T1000 (cell line): ENCODE measurements at regions not wholly inside any gene's neighbourhood (a gene's known extent, or its start where the extent isn't known, plus 50 kb on each side); places are given as distances from the start of the nearest gene placed in this dataset.

Experiments
- DNase-seq: peaks from one replicate; lab custom pipeline; 2025; ENCODE audit warnings: mixed read lengths; lab: John Stamatoyannopoulos, UW

DNA sequence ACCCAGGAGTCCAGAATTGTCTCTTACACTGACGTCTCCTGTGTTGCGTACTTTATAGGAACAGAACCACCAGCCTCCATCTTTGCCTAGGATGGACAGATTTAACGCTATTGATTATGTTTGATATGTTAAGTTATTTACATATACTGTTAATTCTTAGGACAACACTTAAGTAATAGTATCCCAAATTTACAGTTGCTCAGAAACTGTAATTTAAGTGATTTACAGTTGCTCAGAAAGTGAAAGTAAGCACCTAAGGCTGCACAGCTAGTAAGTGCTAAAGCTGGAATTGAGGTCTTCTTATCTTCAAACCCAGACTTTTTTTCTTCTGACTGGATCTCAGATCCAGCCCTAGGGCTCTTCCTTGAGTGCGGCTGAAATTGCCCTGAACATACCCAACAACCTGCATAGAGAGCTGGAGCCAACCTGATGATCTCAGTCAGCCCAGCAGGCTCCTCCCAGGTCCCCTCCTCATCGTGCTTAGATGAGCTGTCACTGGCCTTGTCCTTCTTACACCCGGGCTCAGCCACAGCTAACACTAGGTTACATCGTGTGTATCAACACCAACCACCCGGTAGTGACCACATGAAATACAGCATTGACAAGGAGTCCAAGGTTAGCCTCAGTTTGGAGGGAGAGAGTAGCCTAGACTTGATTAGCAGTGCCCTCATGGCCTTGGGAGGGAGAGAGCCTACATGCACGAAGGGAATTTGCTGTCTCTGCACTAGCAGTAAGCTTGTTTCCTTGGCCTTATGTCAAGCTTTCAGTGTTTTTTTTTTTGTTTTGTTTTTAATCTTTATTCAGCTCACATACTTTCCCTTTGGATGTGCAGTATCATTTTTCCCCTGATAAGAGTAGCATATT is 111.1 kb upstream of the ARHGAP5 start:
- no peak for DNase-seq

DNA sequence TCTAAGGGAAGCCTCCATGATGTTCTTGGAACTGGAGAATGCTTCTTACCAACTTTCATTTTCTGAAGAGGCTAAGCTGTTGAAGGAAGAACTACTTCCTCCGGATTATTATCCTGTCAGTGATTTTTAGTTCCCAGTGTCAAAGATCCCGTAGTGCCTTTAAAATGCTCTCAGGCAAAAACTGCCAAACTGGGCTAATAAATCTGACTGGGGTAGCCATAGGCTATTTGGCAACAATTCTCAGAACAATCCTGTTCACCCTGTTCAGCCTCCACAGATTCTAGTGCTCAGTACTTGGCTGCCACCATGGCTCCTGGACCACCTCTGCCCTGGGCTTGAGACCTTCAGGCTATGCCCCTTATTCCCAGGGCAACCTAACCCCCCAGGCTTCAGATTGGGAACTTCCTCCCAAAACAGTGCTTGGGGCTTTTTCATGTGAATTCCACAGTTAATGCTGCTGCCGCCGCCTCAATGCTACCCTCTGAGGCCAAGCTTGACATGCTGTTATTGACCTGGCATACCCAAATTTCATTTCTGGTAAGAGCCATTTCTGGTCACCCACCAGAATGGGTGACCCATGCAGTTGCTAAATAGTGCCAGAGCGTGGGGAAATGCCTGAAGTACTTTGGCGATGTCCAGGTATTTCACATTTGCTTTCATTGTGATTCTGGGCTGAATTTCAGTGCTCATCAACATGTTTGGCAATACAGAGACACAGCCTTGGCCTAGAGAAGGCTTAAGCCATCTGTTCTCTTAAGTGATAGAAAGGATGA is 110.0 kb upstream of the ARHGAP5 start:
- DNase-seq = no peak

DNA sequence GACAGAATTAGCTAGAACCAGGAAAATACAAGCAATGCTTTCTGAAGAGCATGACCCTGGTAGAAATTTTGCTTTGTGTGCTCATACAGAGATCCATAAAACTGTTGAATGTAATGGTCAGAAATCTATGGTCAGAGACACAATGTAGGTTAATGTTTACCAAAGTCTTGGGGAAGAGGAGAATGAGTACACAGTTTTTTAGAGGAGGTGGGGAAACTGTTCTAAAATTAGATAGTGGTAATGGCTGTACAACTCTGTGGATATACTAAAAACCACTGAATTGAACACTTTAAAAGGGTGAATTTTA is 109.5 kb upstream of the ARHGAP5 start:
- no peak for DNase-seq

DNA sequence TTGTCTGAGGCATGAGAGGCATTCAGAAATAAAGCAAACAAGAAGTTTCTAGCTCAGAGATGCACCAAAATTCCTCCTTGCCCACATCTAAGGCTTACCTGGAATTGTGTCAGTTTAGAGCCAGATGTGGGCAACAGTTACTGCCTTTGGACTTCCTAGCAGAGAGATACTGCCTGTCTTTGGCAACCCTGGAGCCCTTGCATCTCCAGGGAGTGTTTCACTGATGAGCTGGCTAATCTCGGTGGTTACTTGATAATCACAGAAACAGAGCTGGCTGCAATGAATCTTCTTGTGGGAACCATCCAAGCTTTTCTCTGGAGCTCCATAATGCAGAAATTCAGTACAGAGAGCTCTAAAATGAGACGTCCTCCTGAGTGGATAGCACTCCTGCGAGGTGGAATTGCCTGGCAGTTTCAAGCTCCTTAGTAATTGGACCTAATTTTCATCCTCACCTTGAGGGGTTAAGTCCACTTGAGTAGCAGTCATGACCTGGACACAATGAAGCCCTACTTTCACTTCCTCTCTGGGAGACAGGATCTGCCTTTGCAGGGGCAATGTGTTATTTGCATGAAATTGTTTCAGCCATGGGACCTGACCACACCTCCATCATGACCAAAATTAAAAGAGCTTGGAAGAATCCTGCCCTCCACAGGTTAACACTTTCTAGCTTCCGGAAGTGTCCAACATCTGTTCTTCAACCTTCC is 108.8 kb upstream of the ARHGAP5 start:
- DNase-seq = no peak

DNA sequence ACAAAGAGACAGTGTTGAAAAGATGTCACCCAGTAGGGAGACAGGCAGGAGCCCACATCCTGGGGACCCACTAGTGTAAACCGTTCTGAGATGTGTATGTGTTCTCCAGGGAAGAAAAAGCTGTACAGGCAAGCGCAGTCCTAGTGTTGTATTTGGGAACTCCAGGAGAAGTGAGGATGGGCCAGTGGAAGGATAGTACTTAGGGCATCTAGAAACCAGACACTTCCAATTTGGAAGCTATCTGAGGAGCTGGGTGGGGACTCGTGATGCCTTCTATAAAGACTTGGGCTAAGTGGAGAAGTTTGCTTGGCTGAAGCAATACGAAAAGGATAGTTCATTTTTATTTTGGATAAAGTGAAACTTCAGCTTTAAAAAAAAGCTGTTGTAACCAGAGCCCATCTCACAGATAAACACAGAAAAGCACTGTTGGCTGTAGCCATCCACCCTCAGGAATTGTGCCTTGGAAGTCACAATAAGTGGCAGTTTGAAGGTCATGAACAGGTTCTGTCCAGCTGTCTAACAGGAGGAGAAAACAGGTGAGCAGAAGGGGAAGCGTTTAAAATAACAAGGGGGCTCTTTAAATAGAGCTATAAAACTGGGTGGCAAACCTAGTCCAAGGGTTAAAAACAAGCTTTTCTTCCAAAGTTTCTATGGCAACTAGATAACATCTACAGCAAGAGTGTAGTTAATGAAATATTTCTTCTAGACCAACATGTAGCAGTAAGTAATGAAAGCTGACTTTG is 108.0 kb upstream of the ARHGAP5 start:
- no peak for DNase-seq

DNA sequence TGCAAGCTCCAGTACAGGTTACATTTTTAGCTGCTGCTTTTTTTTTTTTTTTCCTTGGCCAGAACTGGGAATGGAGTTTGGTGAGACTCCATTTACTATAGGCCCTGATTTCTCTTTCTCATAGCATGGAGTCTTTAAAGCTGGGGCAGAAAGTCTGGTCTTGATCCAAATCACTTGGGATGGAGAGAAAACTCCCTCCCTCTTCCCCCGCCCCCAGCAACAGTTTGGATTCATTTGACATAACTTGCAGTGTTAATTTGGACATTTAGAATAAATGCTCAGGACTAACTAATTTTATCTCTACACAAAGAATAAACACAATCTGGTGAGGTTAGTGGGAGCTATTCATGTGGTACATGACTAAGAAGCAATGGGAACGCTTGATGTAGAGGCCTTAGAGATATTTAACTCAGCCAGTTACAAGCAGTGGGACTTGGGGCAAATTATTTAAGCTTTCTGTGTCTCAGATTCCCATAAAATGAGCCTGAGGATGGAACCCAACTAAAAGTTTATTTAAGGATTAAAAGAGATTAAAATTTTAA is 107.3 kb upstream of the ARHGAP5 start:
- DNase-seq = no peak

DNA sequence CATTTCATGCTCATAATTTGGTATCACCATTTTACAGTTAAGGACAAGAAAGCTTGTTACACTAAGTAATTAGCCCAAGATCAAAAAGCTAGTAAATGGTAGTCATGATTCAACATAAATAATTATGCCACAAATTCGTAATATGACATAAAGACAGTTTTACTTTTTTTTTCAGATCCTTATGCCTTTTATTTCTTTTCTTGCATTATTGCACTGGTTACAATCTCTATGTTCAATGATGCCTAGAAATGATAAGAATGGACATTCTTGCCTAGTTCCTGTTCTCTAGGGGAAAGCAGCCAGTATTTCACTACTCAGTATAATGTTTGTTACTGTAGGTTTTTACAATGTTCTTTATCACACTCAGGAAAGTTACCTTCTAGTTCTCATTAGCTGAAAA is 106.4 kb upstream of the ARHGAP5 start:
- DNase-seq = no peak

DNA sequence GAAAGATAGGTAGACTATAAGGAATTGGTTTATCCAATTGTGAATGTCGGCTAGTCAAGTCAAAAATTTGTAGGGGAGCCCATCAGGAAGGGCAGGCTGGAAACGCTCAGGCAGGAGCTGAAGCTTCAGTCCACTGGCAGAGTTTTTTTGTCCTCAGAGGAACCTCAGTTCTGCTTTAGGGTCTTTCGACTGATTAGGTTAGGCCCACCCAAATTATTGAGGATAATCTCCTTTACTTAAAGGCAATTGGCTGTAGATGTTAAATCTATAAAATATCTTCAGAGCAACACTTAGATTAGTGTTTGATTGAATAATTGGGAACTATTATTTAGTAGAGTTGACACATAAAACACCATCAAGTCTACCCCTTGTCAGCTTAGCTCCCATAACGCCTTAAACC is 105.5 kb upstream of the ARHGAP5 start:
- no peak for DNase-seq

DNA sequence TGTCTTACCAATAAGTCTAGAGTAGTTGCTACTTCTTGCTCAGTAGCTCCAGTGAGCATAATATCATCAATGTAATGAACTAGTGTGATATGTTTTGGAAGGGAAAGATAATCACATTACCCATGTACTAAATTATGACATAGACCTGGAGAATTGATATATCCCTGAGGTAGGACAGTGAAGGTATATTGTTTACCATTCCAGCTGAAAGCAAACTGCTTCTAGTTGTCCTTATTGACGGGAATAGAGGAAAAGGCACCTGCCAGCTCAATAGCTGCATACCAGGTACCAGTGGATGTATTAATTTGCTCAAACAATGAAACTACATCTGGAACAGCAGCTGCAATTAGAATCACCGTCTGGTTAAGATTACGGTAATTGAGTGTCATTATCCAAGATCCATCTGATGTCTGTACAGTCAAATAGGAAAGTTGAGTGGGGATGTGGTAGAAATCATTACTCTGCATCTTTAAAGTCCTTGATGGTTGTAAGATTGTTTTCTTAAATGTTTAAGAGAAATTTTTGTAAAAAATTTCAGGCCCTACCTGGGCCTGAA is 100.0 kb upstream of the ARHGAP5 start:
- no peak for DNase-seq

DNA sequence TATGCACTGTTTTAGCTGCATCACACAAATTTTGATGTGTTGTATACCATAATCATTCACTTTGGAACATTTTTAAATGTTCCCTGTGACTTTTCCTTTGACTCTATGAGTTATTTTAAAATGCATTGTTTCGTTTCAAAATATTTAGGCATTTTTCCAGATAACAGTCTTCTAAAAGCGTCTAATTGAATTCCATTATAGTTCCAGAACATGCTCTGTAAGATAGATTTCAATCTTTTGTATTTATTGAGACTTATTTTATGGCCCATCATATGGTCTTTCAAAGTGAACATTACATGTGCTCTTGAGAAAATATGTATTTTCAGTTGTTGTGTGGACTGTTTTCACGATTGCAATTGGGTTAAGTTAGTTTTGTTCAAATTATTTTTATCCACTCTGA is 98.7 kb upstream of the ARHGAP5 start:
- DNase-seq = no peak

DNA sequence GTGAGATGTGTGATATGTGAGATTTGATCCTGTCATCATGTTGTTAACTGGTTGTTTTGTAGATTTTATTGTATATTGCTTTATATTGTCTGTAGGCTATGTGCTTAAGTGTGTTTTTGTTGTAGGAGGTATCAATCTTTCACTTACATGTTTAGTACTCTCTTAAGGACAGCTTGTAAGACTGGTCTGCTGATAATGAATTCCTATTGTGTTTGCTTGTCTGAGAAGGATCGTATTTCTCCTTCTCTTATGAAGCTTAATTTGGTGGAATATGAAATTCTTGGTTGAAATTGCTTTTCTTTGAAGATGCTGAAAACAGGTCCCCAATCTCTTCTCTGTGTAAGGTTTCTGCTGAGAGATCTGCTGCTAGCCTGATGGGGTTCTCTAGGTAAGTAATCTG is 94.5 kb upstream of the ARHGAP5 start:
- DNase-seq = no peak

DNA sequence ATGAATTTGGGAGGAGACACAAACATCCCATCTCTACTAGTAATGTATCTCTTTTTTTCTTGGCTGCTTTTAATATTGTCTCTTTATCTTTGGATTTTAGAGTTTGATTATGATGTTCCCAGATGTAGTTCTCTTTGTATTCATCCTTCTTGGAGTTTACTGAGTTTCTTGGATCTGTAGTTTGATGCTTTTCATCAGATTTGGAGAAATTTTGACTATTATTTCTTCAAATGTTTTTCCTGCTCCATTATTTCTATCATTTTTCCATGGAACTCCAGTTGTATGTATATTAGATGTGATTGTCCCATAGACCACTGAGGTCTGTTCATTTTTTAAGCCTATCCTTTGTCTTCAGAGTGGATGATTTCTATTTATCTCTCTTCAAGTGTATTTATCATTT is 90.7 kb upstream of the ARHGAP5 start:
- no peak for DNase-seq

DNA sequence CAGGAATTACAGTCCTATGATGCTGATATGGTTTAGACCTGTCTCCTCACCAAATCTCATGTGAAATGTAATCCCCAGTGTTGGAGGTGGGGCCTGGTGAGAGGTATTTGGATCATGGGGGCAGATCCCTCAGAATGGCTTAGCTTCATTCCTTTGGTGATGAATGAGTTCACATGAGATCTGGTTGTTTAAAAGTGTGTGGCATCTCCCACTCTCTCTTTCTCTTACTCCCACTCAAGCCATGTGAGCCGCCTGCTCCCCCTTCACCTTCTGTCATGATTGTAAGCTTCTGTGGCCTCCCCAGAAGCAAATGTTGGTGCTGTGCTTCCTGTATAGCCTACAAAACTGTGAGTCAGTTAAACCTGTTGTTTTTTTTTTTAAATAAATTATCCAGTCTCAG is 89.4 kb upstream of the ARHGAP5 start:
- no peak for DNase-seq

DNA sequence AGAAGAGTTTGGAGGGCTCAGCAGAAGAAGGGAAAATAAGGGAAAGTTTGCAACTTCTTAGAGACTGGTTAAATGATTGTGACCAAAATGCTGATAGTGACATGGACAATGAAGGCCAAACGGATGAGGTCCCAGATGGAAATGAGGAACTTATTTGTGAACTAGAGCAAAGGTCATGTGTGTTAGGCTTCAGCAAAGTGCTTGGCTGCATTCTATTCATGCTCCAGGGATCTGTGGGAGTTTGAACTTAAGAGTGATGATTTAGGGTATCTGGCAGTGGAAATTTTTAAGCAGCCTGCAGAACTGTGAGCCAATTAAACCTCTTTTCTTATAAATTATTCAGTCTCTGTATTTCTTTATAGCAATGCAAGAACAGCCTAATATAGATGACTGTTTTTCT is 88.9 kb upstream of the ARHGAP5 start:
- DNase-seq = no peak

DNA sequence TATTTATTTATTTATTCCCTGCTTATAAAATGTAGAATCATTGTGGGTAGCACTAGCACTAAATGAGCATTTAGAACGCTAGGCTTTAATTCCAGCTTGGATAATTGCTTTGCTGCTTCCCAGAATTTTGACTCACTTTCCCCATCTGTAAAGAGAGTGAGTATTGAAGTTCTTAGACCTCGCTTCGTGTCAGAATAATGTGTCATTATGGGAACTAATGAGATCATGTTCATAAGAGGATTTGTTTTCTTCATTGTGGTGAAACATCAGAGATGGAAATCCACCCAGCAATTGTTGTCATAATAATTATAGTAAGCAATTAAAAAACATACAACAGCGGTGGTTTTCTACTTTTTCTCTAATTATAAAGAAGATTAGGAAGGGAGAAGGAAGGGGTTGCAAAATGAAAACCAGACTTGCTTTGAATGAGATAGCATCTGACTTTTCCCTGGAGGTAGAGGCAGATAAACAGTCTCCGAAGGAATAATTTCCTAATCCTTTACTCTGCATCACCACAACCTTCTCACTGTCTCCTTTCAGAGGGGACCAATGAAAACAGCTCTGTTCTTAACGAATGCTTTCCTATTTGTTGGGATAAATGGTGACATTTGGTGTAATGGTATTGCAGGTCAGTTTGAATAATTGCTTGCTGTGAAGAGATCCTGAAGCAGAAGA is 86.8 kb upstream of the ARHGAP5 start:
- DNase-seq = no peak

DNA sequence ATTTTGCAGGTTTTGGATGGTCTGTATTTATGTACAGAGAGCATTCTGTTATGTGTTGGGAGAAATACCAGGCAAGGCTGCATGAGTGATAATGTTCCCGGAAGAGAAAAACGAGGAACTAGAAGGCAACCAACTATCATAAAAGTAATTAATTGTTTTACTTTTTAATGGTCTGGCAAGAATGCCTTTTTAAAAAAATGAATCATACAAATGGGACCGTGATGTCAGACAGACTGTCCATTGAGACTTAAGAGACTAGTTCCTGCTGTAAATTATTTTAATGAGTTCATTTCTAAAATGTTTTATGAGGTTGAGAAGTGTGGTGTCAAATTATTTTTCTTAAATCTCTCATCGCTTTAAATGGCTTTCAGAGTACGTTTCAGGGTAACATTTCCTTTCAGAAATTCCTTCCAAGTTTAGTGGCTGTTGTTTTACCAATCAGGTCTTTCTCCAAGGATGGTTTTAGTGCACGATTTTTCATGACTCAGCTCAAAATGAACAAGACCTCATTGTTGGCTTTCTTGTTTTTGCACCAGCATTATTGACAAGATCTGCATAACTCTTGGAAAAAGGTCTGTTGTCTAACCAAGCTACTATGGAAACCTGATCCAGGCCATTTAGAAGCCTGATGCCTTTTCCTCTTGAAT is 86.1 kb upstream of the ARHGAP5 start:
- no peak for DNase-seq

DNA sequence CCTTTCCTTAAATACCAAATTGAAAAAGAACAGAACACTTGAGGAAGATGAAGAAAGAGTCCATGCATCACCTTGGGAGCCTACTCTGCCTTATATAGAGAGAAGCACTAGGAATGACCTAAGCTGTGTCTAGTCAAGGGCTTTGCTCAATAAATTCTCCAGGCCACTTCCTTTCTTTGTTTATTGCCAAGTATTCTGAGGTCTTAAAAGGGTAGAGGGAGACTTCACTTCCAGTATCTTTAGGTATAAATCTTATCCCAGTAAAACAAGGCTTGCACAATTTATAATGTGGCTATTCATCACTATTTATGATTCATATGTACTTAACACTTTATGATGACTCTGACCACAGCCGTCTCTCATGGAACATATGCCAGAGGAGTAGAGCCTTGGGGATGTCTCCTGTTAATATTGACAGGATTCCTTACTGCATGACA is 85.1 kb upstream of the ARHGAP5 start:
- no peak for DNase-seq

DNA sequence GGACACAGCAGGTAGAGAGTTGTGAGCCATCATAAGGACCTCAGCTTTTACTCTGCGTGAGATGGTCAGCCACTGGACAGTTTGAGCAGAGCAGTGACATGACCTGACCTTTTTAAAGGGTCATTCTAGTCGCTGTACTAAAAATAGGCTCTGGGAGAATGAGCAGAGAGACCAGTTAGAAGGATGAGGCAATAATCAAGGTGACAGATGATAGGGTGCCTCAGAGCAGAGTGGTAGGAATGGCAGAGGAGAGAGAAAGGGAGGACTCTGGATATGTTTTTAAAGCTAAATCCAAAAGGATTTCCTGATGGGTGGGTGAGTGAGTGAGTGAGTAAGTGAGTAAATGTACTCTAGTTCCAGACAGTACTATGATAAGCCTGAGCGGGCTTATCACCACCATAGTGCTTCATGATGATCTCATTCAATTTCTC is 83.6 kb upstream of the ARHGAP5 start:
- DNase-seq = no peak

DNA sequence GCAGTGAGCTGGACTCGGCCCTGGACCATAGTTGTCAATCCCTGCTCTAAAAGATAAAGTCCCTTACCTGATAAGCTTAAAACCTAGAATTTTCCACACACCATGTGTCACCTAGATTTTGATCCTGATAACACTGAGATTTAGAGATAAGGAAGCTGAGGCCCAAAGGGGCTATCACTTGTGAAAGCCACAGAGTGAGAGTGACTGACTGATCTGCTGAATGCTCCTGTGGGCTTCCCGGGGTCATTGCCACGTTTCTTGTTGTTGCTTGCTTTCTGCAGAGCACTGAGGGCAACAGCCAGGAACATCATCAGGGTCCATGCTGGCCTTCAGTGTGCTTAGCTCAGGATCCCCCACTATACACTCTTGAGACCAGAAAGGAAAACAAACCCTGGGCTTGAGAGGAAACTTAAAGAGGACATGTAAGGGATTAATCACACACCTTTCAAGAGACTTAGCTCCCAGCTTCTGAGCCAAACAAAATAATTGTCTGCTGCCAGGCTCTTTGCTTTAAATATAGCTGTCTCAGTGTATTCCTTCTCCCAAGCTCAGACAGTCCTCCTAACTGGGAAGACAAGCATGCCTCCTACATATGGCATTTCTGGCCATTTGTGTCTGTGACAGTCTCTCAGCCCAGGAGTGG is 82.6 kb upstream of the ARHGAP5 start:
- no peak for DNase-seq

DNA sequence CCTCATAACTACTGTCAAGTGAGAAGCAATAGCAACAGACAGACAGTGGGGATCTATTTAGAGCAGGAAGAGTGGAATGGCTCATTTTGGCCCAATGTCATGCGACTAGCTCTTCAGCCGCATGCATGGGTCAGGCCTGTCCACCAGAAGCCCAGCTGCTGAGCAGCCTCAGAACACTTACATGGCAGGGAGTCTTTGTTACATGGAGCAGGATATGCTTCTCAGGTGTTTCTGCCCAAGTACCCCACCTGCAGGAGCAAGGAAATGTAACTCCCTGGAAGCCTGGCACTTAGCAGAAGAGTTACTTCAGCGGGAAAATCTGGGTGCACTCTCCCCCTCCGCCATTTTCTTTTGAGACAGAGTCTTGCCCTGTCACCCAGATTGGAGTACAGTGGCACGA is 73.5 kb upstream of the ARHGAP5 start:
- DNase-seq = no peak
